NT2/D1 (cell line): ENCODE measurements at regions not wholly inside any gene's neighbourhood (a gene's known extent, or its start where the extent isn't known, plus 50 kb on each side); places are given as distances from the start of the nearest gene placed in this dataset.

Experiments used
- SUZ12 ChIP-seq: IDR thresholded peaks from 2 replicates; pipeline ENCODE4 v1.6.1; 2011; ENCODE audit not compliant: insufficient read length, insufficient read depth; ENCODE audit errors: extremely low read depth
- YY1 ChIP-seq: IDR thresholded peaks from 2 replicates; pipeline ENCODE4 v1.6.1; 2011; ENCODE audit not compliant: insufficient read length, insufficient read depth

- TF ChIP-seq SUZ12 (no peak), YY1 (no peak)
Observed at GRCh38 chr5:167822241-167822640, 469.2 kb upstream of the WWC1 start.
